ENCODE measurements at regions not wholly inside any gene's neighbourhood (a gene's known extent, or its start where the extent isn't known, plus 50 kb on each side); places are given as distances from the start of the nearest gene placed in this dataset.

- ATAC-seq (no peak), DNase-seq (no peak)
- intact Hi-C loops (cut with DNase I, micrococcal nuclease) = no loop called here
These were observed 99.4 kb upstream of the OLFM3 start for GRCh38 chr1:102096162-102096561.

- DNase-seq (no peak), ATAC-seq (no peak)
- intact Hi-C loops (cut with DNase I, micrococcal nuclease) = no loop called here
These were observed 93.1 kb upstream of the OLFM3 start for GRCh38 chr1:102089791-102090190.

GRCh38 chr1:102085896-102086295 is 89.2 kb upstream of the OLFM3 start:
- DNase-seq = no peak
- no peak for ATAC-seq
- intact Hi-C loops (cut with DNase I, micrococcal nuclease) = no loop called here

GRCh38 chr1:102084771-102085535 is 88.2 kb upstream of the OLFM3 start:
- intact Hi-C loops (cut with DNase I, micrococcal nuclease) = no loop called here
- DNase-seq (no peak), ATAC-seq (no peak)

- intact Hi-C loops (cut with DNase I, micrococcal nuclease) = no loop called here
- ATAC-seq = no peak
- no peak for DNase-seq
These were observed 86.5 kb upstream of the OLFM3 start for GRCh38 chr1:102083192-102083591.

- DNase-seq (no peak), ATAC-seq (no peak)
- intact Hi-C loops (cut with DNase I, micrococcal nuclease) = no loop called here
These were observed 78.1 kb upstream of the OLFM3 start for GRCh38 chr1:102074874-102075273.

- intact Hi-C loops (cut with DNase I, micrococcal nuclease) = no loop called here
- DNase-seq (no peak), ATAC-seq (no peak)
These were observed 74.7 kb upstream of the OLFM3 start for GRCh38 chr1:102071451-102071850.

- no peak for DNase-seq
- intact Hi-C loops (cut with DNase I, micrococcal nuclease) = no loop called here
- no peak for ATAC-seq
These were observed 53.8 kb upstream of the OLFM3 start for GRCh38 chr1:102050556-102050955.

GRCh38 chr1:102047724-102048123 is 51.0 kb upstream of the OLFM3 start:
- ATAC-seq = peak; percentile 35
- DNase-seq = no peak
- intact Hi-C loops (cut with DNase I, micrococcal nuclease) = no loop called here
